IPS-NIHi11 (cell line): ENCODE measurements at regions not wholly inside any gene's neighbourhood (a gene's known extent, or its start where the extent isn't known, plus 50 kb on each side); places are given as distances from the start of the nearest gene placed in this dataset.
"Not testable (repeated sequence)": the region's sequence is repeated elsewhere in the genome, so short reads cannot be mapped to it uniquely, and the experiment has no call there.

ENCODE experiments used
- DNase-seq: peaks from one replicate; pipeline ENCODE4 v3.0.0; 2012; ENCODE audit warnings: mixed read lengths, low spot score

DNA sequence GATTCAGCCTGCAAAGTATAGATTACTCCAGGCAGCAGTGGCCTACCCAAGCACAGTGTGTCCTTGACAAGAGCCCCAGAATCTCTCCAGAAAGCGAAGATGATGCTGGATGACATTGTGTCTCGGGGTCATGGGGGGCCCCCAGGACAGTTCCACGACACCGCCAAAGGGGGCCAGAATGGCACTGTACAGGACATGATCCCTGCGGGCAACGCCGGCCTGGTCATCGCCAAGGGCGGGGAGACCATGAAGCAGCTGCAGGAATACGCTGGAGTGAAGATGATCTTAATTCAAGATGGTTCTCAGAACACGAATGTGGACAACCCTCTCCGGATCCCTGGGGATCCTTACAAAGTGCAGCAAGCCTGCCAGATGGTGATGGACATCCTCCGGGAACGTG is 107.0 kb upstream of the MTAP start:
- DNase-seq = no peak

DNA sequence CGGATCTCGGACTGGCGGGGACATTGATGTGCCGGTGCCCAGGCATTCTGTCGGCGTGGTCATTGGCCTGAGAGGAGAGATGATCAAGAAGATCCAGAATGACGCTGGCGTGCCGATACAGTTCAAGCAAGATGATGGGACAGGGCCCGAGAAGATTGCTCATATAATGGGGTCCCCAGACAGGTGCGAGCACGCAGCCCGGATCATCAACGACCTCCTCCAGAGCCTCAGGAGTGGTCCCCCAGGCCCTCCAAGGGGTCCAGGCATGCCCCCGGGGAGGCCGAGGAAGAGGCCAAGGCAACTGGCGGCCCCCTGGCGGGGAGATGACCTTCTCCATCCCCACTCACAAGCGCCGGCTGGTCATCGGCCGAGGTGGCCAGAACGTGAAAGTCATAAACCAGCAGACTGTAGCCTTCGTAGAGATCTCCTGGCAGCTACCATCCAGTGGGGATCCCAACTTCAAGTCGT is 106.5 kb upstream of the MTAP start:
- no peak for DNase-seq

DNA sequence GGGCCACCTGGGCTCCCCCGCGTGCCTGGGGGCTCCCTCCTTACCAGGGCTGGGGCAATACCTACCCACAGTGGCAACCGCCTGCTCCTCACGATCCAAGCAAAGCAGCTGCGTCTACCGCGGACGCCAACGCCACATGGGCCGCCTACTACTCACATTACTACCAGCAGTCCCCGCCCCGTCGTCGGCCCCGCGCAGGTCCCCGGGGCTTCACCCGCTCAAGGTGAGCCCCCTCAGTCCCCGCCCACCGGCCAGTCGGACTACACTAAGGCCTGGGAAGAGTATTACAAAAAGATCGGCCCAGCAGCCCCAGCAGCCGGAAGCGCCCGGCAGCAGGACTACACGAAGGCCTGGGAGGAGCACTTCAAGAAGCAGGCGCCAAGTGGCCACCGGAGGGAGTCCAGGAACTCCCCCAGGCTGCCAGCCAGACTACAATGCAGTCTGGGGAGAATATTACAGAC is 106.0 kb upstream of the MTAP start:
- peak; percentile 67 for DNase-seq

DNA sequence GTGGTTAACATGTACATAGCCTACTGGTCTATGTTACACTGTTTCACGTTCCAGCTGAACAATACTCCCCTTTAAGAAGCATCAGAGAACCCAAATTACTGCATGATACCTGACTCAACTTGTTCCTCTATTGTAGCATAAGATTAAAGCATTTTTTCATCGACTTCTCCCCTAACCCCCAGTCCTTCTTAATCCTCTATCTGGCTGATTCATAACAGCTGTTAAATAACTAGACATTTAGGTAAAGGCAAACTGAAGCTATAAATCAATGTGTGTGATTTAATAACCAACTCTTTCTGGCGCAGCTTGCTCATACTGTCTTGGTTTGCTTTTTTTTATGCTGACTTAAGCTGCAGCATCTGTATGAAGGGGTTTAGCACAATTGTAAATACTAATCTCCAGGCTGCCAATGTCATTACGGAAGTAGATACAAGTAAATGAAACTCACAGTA is 94.2 kb upstream of the MTAP start:
- DNase-seq = no peak

DNA sequence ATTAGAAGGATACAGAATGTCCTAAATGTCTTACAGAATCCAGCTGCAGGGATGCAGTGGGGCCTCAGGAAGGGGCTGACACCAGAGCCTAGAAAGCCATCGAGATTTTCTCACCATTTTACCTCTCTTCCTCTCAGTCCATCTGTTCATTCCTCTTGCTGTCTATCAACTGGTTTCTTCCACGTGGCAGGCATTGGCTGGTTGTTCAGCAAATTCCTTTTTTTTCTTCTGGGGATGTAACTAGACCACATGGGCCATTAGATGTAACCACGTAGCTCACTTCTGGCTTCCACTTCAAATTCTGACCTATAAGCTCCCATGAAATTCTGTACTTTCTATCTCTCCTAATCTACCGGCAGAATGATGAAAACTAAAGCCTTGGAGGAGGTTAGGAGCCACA is 93.6 kb upstream of the MTAP start:
- DNase-seq = no peak

DNA sequence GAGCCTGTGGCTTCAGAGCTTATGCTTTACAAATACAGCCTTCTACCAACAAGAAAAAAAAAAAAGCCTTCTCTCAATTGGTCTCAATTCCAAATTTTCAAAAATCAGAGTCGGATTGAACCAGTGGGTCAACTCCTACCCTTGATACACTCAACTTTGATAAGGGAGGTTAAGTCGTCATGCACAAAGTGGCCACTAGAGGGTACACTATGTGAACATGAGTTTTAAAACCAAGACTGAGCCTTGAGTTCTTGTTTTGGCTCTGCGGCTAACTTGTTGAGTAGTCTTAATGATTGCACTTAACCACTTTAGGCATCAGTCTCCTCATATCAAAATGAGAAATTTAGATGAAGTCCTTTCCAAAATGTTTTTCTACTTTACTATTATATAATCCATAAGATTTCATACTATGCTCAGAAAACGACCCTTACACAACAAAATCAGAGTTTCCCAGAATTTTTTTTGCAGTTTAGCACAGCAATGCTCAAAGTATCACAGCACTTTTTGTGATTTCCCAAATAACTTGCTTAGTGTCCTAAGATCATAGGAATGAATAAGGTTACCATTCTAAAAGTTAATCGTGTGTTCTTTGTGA is 92.9 kb upstream of the MTAP start:
- peak; percentile 48 for DNase-seq

DNA sequence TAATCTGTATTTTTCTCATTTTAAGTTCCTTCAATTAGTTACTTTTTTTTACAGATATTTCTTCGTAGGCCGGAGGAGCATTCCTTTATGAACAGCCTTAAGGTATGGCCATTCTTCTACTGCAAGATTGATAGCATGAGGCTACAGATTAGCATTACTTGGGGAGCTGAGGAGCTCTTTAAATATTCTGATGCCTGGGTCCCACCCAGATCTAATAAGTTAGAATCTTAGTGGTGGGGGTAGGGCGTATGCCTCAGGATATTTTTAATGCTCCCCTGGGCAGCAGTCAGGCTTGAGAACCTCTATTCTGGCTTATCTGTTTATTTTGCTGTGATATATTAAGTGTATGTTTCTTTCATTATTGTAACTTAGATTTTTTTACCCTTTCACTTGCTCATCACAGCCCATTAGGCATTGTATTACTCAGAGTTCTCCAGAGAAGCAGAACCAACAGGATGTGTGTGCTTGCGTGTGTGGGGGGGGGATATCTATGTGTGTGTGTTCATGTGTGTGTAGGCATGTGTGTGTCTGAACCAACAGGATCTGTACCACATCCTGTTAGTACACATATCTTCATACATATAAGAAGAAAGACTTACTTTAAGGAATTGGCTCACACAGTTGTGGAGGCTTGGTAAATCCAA is 91.8 kb upstream of the MTAP start:
- DNase-seq = no peak

DNA sequence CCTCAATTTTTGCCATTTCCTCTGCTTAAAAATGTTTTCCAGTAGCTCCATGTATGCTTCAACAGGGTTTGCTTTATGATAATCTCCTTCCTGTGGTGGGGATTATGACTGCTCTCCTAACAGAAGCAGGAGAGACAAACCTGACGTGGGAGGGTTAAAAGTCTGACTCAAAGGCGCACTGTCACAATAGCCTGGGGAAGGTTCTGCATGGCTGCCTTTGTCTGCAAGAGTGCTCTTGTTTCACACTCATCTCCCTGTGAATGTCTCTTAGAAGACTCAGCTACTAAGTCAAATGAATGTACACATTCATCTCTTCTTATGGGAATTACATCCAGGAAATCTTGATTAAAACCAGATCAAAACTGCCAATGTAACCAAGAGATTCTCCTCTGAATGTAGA is 90.9 kb upstream of the MTAP start:
- DNase-seq = peak; percentile 14

DNA sequence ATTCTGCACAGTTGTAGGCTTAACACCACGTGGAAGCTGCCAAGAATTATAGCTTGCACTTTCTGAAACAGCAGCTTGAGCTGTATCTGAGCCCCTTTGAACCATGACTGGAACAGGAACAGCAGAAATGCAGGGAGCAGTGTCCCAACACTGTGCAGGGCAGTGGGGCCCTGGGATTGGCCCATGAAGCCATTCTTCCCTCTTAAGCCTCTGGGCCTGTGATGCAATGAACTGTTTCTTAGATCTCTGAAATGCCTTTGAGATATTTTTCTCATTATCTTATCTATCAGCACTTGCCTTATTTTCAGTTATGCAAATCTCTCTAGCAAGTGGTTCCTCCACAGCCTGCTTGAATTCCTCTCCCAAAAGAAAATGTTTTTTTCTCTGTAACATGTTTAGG is 87.0 kb upstream of the MTAP start:
- DNase-seq = no peak

DNA sequence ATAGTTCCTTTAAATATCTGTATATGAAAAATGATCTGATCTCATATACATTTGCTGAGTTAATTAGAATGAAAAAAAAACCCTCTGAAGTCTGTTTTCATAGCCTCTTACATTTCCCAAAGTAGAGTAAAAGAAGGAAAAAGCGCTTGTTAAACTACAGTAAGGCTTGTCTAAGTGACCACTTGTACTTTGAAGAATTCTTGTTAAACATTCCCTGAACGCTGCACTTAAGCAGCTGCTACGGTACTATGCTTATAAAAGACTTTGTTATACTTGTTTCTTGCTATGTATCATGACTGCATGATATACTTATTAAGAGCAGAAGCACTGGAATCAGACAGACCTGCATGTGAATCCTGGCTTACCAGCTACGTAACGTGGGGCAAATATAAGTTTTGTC is 81.7 kb upstream of the MTAP start:
- no peak for DNase-seq

DNA sequence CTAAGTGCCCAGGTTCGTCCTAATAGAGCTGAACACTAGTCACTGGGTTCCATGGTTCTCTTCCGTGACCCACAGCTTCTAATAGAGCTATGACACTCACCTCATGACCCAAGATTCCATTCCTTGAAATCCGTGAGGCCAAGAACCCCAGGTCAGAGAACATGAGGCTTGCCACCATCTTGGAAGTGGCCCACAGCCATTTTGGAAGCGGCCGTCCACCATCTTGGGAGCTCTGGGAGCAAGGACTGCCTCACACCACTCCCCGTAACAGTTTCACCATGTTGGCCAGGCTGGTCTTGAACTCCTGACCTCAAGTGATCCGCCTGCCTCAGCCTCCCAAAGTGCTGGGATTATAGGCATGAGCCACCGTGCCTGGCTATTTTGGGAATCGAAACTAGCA is 75.0 kb upstream of the MTAP start:
- not testable (repeated sequence) for DNase-seq

DNA sequence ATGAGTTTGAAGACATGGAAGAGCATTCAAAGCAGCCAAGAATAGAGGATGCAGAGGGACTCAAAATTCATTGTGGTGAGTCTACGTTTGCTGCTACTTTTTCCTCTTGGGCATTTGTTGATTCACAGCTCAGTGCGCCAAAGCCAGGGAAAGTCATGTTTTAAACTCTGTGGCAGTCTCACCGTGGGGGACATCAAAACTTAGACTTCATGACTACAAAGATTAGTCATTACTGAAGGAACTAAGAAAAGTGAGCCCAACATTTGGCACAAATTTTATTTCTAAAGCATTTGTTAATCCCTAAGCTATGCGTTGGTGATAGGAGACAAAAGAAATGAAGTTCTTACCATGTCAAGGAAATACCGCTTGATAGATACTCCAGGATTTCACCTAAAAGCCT is 73.7 kb upstream of the MTAP start:
- no peak for DNase-seq

DNA sequence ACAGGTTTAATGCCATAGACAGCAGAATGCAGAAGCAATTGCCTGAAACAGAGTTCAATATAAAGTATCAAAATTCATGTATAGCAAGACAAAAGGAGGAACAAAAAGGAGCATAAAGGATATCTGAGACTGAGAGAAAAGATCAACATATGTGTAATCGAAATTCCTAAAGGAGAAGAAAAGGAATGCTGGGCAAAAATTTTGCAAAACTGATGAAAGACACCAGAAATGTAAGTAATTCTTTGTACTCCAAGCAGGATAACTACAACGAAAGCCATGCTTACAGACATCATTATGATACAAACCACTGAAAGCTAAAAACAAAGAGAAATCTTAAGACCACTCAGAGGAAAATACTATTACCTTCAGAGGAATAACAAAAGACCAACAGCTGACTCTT is 72.8 kb upstream of the MTAP start:
- DNase-seq = no peak

DNA sequence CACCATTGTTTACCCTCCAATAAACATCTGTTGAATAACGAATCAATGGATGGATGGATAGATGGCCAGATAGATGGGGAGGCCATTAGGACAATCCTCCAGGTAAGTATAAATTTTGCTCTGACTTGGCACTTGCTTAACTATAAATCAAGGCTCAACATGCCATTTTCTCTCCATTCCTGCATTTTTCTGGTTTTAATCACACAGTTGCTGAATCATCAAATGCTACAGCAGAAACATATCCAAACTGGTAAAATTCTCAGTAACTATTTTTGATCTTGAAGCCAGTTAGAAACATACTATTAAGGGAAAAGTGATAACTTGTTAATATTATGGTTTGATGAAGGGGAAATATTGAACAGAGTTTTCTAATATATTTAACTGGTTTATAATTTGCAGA is 71.5 kb upstream of the MTAP start:
- no peak for DNase-seq

DNA sequence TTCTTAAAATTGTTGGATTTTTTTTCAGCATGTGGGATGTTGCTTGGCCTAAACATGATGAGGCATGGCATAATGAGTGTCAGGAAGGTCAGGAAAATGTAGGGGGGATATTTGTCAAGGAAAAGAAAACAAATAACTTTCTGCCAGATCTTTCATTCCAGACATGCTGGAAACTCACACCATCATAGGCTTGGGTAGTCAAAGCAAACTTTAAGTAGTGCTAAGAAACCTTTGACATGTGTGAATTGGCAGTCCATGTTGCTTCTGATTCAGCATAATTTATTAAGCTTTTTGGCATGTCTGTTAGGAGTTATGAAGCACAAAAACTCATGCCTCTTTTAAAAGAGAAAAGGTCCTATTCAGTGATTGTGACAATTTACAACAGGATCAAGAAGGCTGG is 61.3 kb upstream of the MTAP start:
- DNase-seq = no peak

DNA sequence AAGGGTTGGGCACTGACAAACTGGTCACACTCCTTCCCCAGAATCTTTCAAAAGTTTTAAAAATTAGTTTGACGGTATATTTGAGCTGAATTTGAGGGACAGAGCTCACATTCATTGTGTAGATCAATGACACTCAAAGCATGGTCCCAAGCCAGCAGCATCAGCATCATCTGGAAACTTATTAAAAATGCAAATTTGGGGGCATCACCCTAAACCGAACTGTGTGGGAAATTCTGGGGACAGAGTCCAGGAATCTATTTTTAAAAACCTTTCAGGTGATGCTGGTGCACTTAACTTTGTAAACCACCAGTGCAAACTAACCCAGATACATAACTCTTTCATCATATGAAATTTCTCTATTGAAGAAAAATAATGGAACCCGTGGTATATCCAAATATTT is 58.1 kb upstream of the MTAP start:
- no peak for DNase-seq

DNA sequence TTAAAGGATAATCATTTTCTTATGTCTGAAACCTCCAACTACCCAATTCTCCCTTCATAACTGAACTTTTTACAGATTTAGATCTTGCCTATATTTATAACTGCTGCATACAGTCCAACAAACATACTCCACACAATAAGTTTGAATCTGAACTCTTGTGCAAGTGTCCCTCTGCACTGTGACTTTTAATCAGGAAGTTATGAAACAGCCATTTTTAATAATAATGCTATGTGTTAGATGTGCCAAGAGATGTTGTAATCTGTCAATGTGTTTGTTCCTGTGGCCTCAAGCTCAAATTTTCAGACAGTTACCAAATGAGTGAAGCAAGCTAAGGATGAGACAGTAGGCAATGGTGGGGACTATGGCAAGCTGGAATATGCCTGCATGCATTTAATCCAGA is 57.6 kb upstream of the MTAP start:
- no peak for DNase-seq

DNA sequence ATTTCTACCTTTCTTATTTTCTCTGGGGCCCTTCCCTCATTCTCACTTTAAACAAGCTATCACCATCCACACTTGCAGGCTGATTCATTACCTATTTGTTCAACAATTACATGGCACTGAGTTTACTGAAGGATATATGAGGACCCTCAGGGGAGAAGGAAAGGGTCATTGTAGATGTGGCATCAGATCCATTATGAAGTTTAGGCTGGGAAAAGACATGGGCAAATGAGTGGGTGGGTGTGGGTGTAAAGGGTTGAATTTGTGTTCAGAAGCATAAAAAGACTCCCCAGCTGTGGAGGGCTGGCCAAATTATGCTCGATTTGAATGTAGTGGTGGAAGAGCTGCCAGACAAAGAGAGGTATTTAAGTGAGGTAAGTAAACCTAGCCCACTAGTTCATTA is 55.9 kb upstream of the MTAP start:
- no peak for DNase-seq

DNA sequence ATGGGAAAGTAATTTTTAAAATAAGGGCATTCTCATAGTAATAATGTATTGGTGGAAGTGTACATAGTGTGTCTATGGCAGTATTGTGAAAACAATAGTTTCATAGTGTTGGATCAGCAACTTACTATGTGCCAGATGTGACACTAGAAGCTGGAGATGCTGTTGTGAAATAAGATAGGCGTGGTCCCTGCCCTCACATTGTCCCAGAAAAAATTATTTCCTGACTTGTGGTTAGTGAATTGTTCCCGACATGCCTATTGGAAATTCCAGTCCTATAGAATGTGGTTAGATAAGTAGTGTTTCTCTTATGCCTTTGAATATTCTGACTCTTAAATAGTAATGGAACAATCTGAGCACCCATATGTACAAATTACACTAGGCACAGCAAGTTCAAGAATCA is 55.3 kb upstream of the MTAP start:
- no peak for DNase-seq

DNA sequence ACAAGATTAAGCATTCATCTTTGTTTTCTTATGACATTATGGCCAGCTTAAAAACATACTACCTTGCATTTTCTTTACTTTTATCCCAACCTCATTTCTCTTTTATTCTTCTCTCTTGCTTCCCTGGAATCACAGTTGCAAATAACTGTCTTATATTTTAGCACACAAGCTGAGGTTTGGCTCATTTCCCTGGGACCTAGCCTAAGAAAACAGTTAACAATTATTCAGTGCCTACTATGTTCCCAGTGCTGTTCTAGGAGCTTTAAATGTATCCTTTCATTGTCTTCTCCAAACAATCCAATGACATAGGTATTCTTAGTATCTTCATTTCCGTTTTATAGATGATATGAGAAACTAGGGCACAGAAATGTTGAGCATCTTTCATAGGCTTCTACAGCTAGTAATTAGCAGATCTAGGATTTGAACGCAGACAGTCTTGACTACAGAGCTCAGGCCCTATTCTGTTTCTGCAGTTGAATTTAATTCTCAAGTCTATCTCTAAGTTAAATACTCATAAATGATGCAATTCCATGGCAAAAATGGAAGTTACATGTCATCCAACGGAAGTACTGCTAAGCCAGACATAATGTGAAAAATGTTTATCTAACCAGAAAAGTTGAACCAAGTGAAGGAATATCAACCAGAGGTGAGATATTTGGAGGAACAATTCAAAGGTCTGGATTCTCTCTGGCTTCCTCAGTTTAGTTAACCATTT is 52.3 kb upstream of the MTAP start:
- DNase-seq = no peak

DNA sequence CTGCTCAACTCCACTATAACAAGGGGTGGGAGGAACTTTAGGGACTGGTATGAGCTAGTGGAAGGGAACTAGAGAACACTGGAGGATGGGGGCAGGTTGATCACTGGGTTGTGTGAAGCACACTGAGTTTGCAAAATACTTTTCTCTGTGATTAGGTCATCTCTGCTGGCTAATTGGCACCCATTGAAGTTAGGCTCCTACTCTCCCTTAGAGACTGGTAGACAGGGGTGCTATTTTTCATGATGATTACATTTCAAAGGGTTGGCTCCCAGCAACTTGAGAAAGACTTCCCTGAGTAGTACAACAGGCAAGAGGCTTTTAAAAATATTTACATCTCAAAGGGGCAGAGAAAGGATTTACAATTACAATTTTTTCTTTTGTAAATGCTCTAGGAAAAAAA is 50.4 kb upstream of the MTAP start:
- DNase-seq = peak; percentile 34
